Muscle of leg (tissue), 3 donors: ENCODE measurements at regions not wholly inside any gene's neighbourhood (a gene's known extent, or its start where the extent isn't known, plus 50 kb on each side); places are given as distances from the start of the nearest gene placed in this dataset.

Source experiments
- DNase-seq: peaks from one replicate; pipeline ENCODE4 v3.0.0; 2013
- H3K27ac ChIP-seq: one replicate; pipeline ENCODE4 v1.5.1; 2013; ENCODE audit warnings: mild to moderate bottlenecking, low read length, control low read depth
- H3K27me3 ChIP-seq: one replicate; pipeline ENCODE4 v1.6.1; 2013; ENCODE audit warnings: low read length; ENCODE audit not compliant: control insufficient read depth, insufficient read depth
- H3K36me3 ChIP-seq: one replicate; pipeline ENCODE4 v1.6.1; 2013; ENCODE audit warnings: low read length; ENCODE audit not compliant: control insufficient read depth, insufficient read depth
- H3K4me1 ChIP-seq: one replicate; pipeline ENCODE4 v1.6.1; 2013; ENCODE audit warnings: low read length; ENCODE audit not compliant: control insufficient read depth, insufficient read depth
- H3K4me3 ChIP-seq: one replicate; pipeline ENCODE4 v1.5.1; 2013; ENCODE audit warnings: low read length, control low read depth
- H3K9me3 ChIP-seq: replicated peaks from 2 replicates; pipeline ENCODE4 v1.6.1; 2013; ENCODE audit warnings: low read depth, low read length; ENCODE audit not compliant: control insufficient read depth
- WGBS: methylation state at CpG from one replicate; pipeline ENCODE4 v1.1.5; 2013; ENCODE audit warnings: missing lambda C conversion rate; ENCODE audit not compliant: insufficient coverage; 5-methylcytosine and 5-hydroxymethylcytosine counted together

- WGBS, result no CpG with 5 or more reads among the region's 1 CpG
- Histone ChIP-seq H3K4me1 (no peaks in the 10 kb centered on the region), H3K27me3 (no peaks in the 10 kb centered on the region), H3K4me3 (no peak overlapping the region), H3K36me3 (no peaks in the 10 kb centered on the region), H3K9me3 (no peaks in the 10 kb centered on the region), H3K27ac (no peak overlapping the region)
- DNase-seq, result no peak
Measured at GRCh38 chr20:9903048-9903655, 64.3 kb upstream of the PAK5 start.

- H3K9me3 ChIP-seq, result no peaks in the 10 kb centered on the region
- DNase-seq, result no peak
- WGBS, result no CpG with 5 or more reads among the region's 6 CpGs
- H3K36me3 ChIP-seq, result no peaks in the 10 kb centered on the region
- no peaks in the 10 kb centered on the region for H3K27me3 ChIP-seq
- H3K4me1 ChIP-seq, result no peaks in the 10 kb centered on the region
- H3K4me3 ChIP-seq, result no peak overlapping the region
- H3K27ac ChIP-seq, result no peak overlapping the region
Measured at GRCh38 chr20:9889270-9889981, 50.5 kb upstream of the PAK5 start.
